Spleen (tissue), 7 donors: ENCODE measurements at regions not wholly inside any gene's neighbourhood (a gene's known extent, or its start where the extent isn't known, plus 50 kb on each side); places are given as distances from the start of the nearest gene placed in this dataset.

Experiments
- POLR2A ChIP-seq, 3 donors: fragments of 450-650 bp; IDR thresholded peaks; one replicate each; pipeline ENCODE4 v1.5.1; 2017; ENCODE audit warnings: antibody characterized with exemption in 3 of 3, mild to moderate bottlenecking in 1 of 3
- TF ChIP-seq, protein P1 (sequence below), 11 experiments: fragments of 200-600 bp in 7 of 11; fragments of 450-650 bp in 4 of 11; sonication (generic) in 4 of 11; IDR thresholded peaks in 8 of 11; conservative IDR thresholded peaks in 3 of 11; 1 replicate in 7 of 11; 2 replicates in 4 of 11; pipeline versions ENCODE4 v1.4.0 to v1.8.0; 2016 to 2021; ENCODE audit warnings: antibody characterized with exemption in 11 of 11, inconsistent platforms in 4 of 11, mild to moderate bottlenecking in 1 of 11
- donor health status: DM: no; HTN: no; CAD: no; lungs with moderate emphysema.
- donor health status: DM: no; HTN: no; CAD: no.
- donor health status: DM: no; HTN: no; CAD: no.

DNA sequence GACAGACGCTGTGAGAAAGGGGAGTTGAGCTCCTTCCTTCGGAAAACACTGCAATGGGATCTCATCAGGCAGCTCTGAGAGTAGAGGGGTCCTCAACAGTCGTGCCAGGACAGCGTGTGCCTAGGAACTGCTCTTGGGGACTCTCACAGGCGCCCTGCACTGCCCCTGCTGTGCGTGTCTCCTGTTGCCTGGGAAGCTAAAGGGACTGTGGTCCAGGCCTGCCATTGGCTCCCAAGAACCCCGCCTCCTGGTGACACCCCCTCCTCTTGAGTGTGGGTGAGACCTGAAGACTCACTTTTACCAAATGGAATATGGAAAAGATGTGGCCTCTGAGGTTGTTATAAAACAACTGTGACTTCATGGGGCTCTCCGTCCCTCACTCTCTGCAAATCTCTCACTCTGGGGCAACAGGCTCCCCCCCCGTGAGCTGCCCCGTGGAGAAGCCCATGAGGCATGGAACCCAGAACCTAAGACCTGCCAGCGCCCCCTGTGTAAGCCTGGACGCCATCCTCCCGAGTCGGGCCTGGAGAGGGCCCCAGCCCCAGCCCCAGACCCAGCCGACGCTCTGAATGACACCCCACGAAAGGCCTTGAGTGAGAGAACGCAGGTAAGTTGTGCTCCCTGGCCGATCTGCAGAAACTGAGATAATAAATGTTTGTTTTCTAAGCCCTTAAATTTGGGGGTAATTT lies 302.7 kb downstream of the FGF9 start:
- TF ChIP-seq POLR2A (IDR thresholded peaks at IDR 0.05), result no peak
- TF ChIP-seq, protein P1, sequence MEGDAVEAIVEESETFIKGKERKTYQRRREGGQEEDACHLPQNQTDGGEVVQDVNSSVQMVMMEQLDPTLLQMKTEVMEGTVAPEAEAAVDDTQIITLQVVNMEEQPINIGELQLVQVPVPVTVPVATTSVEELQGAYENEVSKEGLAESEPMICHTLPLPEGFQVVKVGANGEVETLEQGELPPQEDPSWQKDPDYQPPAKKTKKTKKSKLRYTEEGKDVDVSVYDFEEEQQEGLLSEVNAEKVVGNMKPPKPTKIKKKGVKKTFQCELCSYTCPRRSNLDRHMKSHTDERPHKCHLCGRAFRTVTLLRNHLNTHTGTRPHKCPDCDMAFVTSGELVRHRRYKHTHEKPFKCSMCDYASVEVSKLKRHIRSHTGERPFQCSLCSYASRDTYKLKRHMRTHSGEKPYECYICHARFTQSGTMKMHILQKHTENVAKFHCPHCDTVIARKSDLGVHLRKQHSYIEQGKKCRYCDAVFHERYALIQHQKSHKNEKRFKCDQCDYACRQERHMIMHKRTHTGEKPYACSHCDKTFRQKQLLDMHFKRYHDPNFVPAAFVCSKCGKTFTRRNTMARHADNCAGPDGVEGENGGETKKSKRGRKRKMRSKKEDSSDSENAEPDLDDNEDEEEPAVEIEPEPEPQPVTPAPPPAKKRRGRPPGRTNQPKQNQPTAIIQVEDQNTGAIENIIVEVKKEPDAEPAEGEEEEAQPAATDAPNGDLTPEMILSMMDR (IDR thresholded peaks at IDR 0.05 in 8 of 11, conservative IDR thresholded peaks at IDR 0.05 in 3 of 11), result no peak
